ENCODE measurements at regions not wholly inside any gene's neighbourhood (a gene's known extent, or its start where the extent isn't known, plus 50 kb on each side); places are given as distances from the start of the nearest gene placed in this dataset.

- DNase-seq: no peak
Measured at GRCh38 chr14:38839694-38840365, 263.2 kb downstream of the SEC23A start.

- DNase-seq: no peak
Measured at GRCh38 chr14:38838979-38839323, 264.1 kb downstream of the SEC23A start.

GRCh38 chr14:38838049-38838978 lies 264.7 kb downstream of the SEC23A start:
- no peak for DNase-seq

- no peak for DNase-seq
Measured at GRCh38 chr14:38837343-38838048, 265.5 kb downstream of the SEC23A start.

- DNase-seq: no peak
Measured at GRCh38 chr14:38836539-38836938, 266.5 kb downstream of the SEC23A start.

GRCh38 chr14:38835874-38836273 lies 267.2 kb downstream of the SEC23A start:
- no peak for DNase-seq

GRCh38 chr14:38828183-38828827 lies 274.7 kb downstream of the SEC23A start:
- DNase-seq: no peak

- DNase-seq: no peak
Measured at GRCh38 chr14:38824706-38825105, 278.3 kb downstream of the SEC23A start.

GRCh38 chr14:38818555-38818954 lies 284.5 kb downstream of the SEC23A start:
- DNase-seq: no peak

- no peak for DNase-seq
Measured at GRCh38 chr14:38808734-38809455, 294.1 kb downstream of the SEC23A start.

GRCh38 chr14:38799671-38800070 lies 303.4 kb downstream of the SEC23A start:
- DNase-seq: no peak

- no peak for DNase-seq
Measured at GRCh38 chr14:38794677-38795076, 308.4 kb downstream of the SEC23A start.

- no peak for DNase-seq
Measured at GRCh38 chr14:38791862-38792261, 311.2 kb downstream of the SEC23A start.

GRCh38 chr14:38790916-38791315 lies 312.1 kb downstream of the SEC23A start:
- no peak for DNase-seq

GRCh38 chr14:38789805-38790204 lies 313.2 kb downstream of the SEC23A start:
- no peak for DNase-seq

GRCh38 chr14:38788060-38788459 lies 315.0 kb downstream of the SEC23A start:
- DNase-seq: no peak

- no peak for DNase-seq
Measured at GRCh38 chr14:38786921-38787320, 316.1 kb downstream of the SEC23A start.

- DNase-seq: no peak
Measured at GRCh38 chr14:38777401-38777800, 325.6 kb downstream of the SEC23A start.

- DNase-seq: no peak
Measured at GRCh38 chr14:38775986-38776385, 327.0 kb downstream of the SEC23A start.

GRCh38 chr14:38774162-38774561 lies 328.9 kb downstream of the SEC23A start:
- DNase-seq: no peak

- no peak for DNase-seq
Measured at GRCh38 chr14:38770251-38770650, 332.8 kb downstream of the SEC23A start.

- no peak for DNase-seq
Measured at GRCh38 chr14:38762845-38763244, 340.2 kb downstream of the SEC23A start.

Data from hindlimb muscle (tissue), 1 donor.